Kasumi-1 (cell line): ENCODE measurements at regions not wholly inside any gene's neighbourhood (a gene's known extent, or its start where the extent isn't known, plus 50 kb on each side); places are given as distances from the start of the nearest gene placed in this dataset.

Experiments used
- DNase-seq, 2 experiments: peaks; one replicate each; lab custom pipeline; 2025; lab: John Stamatoyannopoulos, UW

DNA sequence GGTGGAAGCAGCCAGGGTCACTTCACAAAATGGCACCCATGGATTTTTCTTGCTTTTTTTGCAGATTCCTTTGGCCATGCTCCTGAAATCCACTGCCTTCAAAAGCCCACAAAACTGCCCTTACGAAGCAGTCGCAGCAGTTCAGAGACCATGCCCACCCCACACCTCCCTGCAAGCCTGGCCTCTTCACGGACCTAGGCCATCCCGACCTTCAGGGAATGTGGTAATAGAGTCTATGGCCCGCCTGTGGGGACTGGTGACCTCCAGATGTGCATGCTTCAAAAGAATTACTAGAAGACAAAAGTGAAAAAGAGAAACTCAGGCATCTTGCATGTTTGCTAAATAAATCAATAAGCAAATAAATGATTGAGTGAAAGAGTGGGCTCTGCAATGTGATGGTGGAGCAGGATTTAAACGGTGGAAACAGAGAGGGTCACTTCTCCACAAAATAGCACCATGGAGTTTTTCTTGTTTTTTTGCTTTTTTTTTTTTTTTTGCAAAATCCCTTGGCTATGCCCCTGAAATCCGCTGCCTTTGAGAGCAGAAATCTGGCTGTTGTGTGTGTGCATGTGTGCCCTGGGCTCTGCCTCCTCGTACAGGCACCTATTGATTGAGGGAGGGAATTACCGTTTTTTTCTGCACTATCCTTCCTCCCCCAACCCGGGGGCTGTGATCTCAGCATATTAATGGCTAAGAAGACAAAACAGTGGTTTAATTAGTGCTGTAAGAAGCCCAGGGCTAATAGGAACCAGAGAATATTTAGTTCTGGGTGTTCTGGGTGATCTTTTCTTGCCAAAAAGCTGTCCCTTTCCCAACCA, 107.4 kb downstream of the PXDC1 start:
- DNase-seq, result no peak

DNA sequence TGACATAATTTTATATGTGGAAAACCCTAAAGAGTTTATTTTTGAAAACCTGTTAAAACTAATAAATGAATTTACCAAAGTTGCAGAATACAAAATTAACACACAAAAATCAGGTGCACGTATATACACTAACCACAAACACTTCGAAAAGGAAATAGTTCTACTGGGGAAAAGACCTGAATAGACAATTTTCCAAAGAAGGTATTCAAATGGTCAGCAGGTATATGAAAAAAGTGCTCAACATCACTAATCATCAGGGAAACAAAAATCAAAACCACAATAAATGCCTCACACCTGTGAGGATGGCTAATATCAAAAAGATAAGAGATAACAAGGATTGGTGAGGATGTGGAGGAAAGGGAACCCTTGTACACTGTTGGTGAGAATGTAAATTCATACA, 110.6 kb downstream of the PXDC1 start:
- DNase-seq, result no peak

DNA sequence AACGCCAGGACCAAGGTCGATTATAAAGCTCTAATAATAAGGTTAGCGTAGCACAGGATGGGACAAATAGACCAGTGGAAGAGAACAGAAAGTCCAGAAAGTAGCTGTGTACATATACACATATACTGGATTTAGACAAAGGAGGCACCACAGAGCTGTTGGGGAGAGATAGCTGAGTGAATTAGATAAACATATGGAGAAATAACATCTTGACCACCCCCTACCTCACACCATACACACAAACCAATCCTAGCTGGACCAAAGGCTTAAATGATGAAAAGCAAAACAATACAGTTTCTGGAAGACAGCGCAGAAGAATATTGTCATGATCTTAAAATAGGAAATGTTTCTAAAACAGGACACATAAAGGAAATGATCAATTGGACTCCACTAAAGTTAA, 112.9 kb downstream of the PXDC1 start:
- no peak for DNase-seq

DNA sequence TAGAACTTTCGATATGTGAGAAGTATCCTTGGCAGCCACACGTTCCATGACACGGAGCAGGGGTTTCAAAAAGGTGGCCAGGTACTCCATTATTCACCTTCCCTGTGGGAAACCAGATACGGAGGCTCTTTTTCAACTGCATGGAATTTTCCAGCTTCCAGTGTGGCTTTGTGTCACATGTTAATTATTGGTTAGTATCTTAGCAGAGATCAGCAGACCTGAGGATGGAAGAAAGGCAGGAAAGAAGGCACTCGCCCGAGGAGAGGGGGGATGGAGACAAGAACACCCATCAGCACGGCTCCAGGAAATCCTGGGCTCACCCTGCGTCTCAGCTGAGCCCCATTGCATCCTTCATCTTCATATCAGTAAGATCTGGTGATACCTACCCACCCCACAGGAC, 115.5 kb downstream of the PXDC1 start:
- no peak for DNase-seq

DNA sequence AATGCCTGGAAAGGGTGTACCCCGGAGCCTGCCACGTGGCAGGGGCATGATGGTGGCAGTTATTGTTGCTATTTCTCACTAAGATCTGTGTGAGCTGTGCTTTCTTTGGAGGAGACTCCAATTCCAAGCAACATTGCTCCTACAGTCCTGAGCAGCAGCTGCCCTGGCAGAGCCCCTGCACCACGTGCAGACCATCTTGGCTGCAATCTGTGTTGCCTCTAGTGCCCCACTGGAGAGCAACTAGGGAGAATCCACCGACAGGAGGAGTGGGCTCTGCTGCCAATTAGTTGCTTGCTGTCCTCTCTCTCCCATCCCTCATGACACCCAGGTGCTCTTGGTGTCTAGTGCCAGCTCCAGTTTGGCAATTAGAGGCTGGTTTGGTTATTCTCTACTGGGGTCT, 116.0 kb downstream of the PXDC1 start:
- no peak for DNase-seq

DNA sequence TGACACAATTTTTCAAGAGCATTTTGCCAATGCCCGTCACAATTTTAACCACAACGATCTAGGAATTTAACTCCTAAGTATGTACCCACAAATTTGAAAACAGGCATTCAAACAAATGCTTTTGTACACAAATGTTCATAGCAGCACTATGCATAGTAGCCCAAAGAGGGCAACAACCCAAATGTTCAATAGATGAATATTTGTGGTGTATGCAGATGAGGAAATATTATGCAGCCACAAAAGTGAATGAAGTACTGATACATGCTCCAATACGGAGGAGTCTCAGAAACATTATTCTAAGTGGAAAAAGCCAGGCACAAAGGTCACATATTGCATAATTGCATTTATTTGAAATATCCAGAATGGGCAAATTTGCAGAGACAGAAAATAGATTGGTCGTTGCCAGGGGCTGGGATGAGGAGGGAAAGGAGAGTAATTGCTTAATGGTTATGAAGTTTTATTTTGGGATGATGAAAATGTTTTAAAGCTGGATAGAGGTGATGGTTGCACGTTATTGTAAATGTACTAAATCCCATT, 117.2 kb downstream of the PXDC1 start:
- no peak for DNase-seq

DNA sequence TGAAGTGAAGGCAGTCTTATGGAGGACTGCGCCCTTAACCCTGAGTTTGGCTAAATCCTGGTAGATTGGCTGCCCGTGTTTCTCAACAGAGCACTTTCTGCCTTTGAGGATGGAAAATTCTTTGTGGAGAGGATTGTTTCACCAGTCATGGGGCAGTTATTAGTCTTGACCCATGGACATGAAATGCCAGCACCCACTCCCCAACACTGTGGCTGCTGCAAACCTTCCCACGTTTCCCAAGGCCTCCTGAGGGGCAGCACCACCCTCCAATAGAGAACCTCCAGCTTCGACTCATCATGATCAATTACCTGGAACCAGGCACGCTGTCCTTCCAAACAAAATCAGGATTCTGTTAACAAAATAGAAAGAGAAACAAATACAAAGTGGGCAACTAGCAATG, 117.8 kb downstream of the PXDC1 start:
- no peak for DNase-seq

DNA sequence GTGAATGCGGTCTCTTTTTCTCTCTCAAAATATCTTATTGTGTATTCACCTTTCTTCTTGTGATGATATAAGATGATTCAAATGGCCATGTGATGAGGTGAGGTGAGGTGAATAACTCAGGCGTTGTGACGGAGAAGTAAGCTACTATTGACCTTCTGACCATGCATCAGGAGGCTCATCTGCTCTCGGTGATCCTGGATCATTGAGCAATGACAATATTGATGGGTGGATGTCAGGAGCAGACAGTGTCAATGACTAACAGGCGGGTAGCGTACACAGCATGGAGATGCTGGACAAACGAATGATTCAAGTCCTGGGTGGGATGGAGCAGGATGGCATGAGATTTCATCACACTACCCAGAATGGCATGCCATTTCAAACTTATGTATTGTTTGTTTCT, 119.6 kb downstream of the PXDC1 start:
- no peak for DNase-seq

DNA sequence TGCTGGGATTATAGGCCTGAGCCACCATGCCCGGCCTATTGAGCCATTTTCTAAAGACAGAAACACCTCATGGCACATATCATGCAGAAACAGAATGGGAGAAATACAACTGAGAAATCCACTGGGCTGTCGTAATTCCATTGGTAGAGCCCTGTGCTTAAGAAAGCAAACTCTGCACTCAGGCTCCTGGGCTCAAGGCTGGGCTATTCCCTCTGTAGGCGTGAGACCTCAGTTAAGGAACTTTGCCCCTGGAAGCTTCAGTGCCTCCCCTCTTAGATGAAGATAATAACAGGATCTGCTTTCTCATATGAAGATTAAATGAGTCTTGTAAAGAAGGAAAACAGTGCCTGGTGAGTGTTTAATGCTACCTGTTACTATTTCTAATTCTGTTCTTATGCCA, 120.3 kb downstream of the PXDC1 start:
- DNase-seq, result no peak

DNA sequence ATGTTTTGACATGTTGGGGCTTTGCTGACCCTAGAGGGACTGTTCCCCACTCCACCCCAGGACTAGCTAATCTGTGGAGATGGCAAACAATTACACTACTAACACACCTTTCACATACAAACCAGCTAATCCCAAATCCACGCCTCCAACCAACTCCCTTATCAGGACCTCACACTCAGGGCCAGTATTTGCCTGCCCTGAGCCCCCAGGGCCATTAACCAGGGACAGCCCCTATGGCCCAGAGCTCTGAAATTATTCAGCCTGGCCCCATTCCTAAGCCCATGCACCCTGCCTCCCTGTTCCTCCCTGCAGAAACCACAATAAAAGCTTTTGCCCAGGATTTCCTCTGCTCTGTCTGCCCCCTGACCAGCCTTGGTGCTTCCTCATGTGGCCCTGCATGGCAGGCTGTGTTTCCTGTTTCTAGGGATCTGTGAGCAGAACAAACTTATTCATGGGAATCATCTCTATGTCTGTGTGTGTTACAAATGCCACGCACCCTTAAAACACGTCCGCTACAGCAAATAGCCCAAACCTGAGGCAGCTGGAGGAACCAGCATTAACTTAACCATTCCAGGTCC, 121.2 kb downstream of the PXDC1 start:
- DNase-seq, result peak; percentile 44 to 51

DNA sequence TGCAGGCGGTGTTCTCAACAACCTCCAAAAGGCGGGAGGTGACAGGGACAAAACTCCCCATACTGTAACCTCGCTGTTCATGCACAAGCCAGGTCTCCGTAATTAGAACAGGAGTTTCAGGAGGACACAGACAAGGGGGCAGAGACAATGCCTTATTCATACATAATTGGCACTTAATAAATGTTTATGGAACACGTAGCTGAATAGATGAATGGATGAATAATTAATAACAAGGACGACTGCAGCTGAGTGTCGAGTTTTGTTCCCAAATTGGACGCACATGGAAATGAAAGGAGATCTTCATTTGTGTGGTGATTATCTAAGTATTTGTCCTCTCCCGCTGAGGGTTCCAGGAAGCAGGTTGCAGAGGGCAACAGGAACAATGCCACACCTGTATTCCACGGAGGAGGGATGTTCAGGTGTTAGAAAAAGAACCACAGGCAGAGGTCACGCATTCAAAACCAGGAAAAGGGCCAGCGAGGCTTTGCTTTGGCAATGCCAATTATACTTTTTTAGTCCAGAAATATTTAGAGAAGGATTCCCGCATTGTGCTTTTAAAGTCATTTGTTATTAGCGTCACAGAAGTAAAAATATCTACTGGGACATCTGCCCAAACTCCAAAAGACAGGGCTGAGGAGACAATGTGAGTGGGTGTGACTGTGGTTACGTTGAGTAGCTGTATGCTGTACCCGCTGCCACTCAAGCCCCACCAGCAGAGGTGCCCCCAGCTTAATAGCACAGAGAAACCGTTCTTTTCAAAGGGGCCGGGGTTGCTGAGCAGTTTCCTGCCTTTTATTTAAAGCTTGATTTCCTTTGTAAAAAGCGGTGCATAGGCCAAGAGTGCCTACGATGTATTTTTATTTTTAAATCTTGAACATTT, 123.3 kb downstream of the PXDC1 start:
- peak; percentile 36 to 45 for DNase-seq

DNA sequence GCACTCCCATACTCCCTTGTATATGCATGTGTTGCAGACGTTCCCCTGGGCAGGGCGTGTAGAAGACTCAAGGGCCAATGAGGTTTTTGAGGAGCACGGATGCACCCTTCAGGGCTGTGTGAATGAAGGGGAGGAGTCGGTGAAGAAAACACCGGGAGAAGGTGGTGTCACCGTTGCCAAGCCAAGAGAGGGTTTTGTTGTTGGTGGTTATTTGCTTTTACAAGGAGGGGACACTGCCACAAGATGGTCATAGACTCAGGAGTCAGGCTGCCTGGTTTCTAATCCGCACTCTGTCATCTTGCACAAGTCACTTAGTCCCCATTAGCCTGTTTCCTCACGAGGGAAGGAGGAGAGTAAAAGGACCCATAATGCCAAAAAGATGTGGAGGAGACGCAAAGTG, 124.0 kb downstream of the PXDC1 start:
- no peak for DNase-seq

DNA sequence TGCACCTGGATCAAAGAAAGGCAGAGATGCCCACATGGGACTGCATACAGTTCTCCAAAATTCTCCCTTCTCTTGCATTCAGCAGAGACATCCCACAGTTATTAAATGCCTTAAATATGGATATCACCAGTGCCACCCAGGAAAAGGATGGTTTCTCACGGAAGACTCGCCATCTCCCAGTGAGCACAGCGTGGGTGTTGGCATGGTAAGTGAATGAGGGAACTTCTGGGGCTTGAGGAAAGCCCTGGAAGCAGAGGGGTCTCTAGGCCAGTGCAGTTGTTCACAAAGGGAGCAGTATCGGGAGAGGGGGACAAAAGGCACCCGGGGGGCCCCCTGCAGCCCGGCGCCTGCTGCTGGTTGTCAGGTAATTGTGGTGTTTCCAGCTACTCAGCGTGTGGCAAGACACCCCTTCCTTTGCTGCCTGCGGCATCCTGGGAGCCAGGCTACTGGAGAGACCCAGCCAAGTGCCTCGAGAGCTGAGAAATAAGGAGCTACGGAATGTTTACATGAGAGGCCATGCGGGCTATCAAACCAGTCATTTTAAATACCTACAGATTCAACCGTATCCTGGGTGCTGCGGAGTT, 125.4 kb downstream of the PXDC1 start:
- no peak for DNase-seq

DNA sequence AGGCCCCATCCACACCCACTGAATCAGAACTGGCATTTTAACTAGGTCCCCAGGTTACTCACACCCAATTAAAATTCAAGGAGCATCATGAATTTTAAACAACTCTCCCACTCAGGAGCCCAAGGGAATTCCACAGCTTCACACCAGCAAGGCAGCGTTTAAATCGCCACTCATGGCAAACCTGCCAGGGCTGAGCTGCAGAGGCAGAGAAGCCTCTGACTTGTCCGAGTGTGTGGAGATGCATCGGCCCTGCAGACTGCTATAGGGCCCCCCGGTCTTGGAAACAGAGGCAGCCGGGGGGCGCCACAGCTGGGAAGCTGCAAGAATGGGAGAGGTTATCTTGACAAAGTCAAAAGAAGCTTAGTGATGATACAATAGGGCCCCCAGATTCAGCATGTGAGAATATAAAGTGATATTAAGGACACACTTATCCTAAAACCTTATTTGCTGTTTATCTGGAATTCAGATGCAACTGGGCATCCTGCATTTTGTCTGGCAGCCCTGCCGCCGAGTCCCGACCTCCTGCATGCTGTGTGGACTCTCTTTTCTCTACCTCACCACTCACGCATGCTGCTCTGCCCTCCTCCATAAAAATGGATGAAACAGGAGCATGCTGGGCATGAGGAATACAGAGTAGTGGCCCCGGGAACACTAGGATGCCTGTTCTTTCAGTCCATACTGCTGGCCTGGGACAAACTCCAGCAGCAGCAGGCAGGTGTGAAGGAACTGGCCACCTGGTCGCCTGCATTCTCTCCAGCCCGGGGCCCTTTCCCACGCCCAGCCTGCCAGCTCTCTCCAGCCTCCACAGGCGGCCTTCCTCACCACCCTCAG, 126.1 kb downstream of the PXDC1 start:
- DNase-seq, result no peak

DNA sequence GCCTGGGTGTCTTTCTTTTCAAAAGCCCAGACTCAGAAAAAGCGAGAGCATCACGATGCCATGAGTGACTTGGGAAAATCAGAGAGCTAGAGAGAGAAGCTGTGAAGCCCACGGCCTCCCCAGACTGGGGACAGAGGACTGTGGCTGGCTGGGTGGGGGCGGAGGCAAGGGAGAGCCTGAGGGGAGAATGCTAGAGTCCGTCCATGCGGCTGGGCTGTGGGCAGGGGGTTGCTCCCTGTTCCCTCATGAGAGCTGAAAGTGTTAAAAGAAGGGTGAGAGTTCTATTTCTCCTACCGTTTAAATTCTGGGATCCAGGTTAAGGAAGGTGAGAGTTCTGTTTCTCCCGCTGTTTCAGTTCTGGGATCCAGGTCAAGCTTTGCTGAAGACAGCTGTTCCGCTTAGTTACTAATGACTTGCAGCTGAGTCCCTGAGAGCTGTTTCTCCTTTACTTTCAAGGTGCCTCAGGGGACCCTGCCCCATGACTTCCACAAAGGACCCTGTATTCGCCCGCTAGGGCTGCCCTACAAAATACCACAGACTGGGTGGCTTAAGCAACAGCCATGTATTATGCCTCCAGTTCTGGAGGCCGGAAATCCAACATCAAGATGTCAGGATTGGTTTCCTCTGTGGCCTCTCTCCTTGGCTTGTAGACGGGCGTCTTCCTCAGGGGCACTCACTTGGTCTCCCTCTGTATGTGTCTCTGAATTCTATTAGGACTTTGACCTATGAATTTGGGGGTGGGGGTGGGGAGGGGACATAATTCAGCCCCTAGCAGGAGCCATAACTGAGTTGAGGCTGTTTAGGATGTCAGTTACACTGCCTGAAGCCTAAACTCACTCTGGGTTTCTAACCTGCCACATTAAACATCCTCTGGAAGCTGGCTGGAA, 127.0 kb downstream of the PXDC1 start:
- DNase-seq, result no peak

DNA sequence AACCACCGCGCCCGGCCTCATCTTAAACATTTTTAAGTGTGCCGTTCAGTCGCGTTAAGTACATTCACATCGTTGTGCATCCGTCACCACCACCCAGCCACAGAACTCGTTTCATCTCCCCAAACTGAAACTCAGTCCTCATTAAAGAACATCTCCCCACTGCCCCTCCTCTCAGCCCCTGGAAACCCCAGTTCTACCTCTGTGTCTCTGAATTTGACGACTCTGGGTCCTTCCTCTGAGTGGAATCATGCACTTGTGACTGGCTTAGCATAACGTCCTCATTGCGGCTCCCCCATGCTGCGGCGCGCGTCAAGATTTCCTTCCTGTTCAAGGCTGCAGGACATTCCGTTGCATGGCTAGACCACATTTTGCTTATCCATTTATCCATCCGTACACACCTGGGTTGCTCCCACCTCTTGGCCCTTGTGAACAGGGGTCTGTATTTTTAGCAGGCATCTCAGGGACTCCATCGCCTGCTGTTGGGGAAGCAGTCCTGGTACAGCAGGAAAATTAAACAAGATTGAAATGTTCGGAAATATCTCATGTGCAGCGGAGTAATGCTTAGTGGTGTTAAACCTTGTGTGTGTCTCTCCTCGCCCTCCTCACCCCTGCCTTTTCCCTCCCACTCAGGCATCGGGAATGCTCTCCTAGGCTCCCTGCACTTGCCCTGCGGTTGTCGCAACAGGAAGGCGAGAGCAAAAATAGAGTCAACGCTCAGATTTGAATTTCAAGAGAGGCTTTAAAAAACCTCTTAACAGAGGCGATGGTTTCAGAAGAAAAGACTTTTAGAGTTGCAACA, 127.9 kb downstream of the PXDC1 start:
- no peak for DNase-seq

DNA sequence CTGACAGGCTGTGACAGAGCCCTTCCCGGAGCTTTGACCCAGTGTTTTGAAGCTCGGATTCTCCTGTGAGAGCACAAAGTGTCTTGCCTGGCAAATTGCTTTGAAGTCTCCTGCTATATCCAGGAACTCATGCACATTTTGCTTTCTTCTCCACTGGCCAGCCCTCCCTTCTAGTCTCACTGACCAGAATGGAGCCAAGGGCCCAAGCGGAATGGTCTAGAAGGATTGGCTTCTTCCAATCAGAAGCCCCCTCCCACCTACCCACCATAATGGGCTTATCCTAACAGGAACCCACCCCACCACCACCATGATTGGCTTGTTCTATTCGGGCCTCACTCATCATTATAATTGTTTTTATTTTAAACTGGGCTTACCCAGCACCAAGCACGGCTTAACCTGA, 130.1 kb downstream of the PXDC1 start:
- DNase-seq, result no peak

DNA sequence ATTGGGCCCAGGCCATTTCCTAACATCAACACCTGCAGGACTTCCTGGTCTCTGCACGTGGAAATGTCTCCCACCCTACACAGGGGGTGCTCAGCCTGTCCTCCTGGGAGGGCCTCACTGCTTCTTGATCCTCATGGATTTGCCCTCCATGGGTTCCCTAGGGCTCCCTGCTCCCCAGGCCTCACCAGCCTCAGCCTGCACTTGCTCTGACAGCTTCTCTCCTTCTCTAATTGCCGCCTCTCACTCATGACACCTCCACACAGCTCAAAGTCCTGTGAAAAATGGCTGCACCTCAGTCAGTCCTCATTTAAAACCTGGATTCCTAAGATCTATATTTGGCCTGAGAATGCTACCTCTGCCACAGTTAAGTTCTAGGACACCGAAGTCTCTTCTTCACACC, 130.6 kb downstream of the PXDC1 start:
- DNase-seq, result no peak

DNA sequence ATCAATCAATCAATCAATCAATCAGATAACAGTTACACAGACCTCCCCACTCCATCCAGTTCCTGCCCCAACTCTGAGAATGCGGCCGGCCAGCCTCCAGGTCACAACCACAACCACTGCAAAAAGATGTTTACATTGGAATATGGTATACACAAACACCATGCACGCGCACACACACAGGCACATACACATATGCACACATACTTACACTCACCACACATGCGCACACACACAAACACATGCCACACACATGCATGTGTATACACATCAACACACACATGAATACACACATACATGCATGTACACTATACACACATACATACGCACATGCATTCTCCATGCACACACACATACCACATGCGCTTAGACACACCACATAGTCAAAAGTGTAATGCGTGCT, 131.1 kb downstream of the PXDC1 start:
- DNase-seq, result no peak

DNA sequence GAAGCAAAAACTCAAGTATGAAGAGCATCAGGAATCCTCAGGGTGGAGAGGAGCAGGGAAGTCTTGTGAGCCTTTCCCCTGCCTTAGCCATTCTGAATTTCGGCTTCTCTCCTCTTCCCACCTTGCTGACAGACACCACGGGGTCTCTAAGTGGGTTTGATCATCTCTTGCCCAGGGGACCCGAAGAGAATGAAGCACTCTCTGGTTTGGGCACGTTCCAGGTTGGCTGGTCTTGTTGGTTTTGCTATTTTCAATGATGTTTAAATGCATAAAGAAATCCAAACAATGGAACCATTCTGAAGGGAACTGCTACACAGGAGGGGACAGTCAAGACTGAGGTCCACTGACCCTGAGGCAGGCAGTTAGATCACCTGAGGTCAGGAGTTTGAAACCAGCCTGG, 131.7 kb downstream of the PXDC1 start:
- no peak for DNase-seq
